Progenitor cell of endocrine pancreas (in vitro differentiated cells): ENCODE measurements at regions not wholly inside any gene's neighbourhood (a gene's known extent, or its start where the extent isn't known, plus 50 kb on each side); places are given as distances from the start of the nearest gene placed in this dataset.
A peak's percentile ranks its signal among the peaks of the same experiment; 100 is the strongest.

ENCODE experiments used
- DNase-seq: peaks from one replicate; pipeline ENCODE4 v3.0.0; 2021; ENCODE audit warnings: low spot score; ENCODE audit not compliant: unreplicated experiment
- H3K27ac Mint-ChIP-seq: 2 replicates; pipeline ENCODE4 v1.8.0; 2021; ENCODE audit warnings: mild to moderate bottlenecking, moderate library complexity, mixed read lengths
- H3K27me3 Mint-ChIP-seq: 2 replicates; pipeline ENCODE4 v1.8.0; 2021; ENCODE audit warnings: mixed read lengths
- H3K36me3 Mint-ChIP-seq: 2 replicates; pipeline ENCODE4 v1.8.0; 2022; ENCODE audit warnings: mixed read lengths; ENCODE audit not compliant: insufficient read depth
- H3K4me1 Mint-ChIP-seq: 2 replicates; pipeline ENCODE4 v1.8.0; 2021; ENCODE audit warnings: low read depth, mixed read lengths
- H3K4me3 Mint-ChIP-seq: 2 replicates; pipeline ENCODE4 v1.8.0; 2021; ENCODE audit warnings: low read depth, mild to moderate bottlenecking, moderate library complexity, mixed read lengths
- H3K9me3 Mint-ChIP-seq: 2 replicates; pipeline ENCODE4 v1.8.0; 2021; ENCODE audit warnings: low read depth, mixed read lengths
- TF ChIP-seq, protein P1 (sequence below): fragments of 200-600 bp; sonication (generic); IDR thresholded peaks from one replicate; pipeline ENCODE4 v1.5.0; 2021; ENCODE audit warnings: antibody characterized with exemption, mild to moderate bottlenecking; ENCODE audit not compliant: unreplicated experiment

DNA sequence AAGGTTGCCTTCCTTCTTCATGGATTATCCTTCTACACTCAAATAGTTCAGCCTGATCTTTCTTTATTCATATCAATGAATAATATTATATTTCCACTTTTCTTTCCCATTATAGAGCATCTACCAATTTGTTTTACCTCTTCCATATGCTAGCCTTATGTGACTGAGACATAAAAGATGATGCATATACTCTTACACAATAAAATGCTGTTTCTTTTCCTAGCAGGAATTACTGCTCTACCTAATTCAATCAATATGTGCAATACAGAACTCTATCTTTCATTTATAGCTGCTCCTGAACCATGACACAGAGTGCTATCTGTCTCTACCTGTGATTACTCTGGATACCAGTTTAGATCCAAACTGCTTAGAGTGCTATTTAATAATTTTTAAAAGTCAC is 2334.0 kb downstream of the PCDH7 start:
- TF ChIP-seq, protein P1, sequence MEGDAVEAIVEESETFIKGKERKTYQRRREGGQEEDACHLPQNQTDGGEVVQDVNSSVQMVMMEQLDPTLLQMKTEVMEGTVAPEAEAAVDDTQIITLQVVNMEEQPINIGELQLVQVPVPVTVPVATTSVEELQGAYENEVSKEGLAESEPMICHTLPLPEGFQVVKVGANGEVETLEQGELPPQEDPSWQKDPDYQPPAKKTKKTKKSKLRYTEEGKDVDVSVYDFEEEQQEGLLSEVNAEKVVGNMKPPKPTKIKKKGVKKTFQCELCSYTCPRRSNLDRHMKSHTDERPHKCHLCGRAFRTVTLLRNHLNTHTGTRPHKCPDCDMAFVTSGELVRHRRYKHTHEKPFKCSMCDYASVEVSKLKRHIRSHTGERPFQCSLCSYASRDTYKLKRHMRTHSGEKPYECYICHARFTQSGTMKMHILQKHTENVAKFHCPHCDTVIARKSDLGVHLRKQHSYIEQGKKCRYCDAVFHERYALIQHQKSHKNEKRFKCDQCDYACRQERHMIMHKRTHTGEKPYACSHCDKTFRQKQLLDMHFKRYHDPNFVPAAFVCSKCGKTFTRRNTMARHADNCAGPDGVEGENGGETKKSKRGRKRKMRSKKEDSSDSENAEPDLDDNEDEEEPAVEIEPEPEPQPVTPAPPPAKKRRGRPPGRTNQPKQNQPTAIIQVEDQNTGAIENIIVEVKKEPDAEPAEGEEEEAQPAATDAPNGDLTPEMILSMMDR = no peak
- no peaks in the 10 kb centered on the region for H3K27me3 Mint-ChIP-seq
- no peaks in the 10 kb centered on the region for H3K9me3 Mint-ChIP-seq
- H3K4me3 Mint-ChIP-seq = no peak overlapping the region
- no peaks in the 10 kb centered on the region for H3K36me3 Mint-ChIP-seq
- no peaks in the 10 kb centered on the region for H3K4me1 Mint-ChIP-seq
- no peak for DNase-seq
- H3K27ac Mint-ChIP-seq = no peak overlapping the region

DNA sequence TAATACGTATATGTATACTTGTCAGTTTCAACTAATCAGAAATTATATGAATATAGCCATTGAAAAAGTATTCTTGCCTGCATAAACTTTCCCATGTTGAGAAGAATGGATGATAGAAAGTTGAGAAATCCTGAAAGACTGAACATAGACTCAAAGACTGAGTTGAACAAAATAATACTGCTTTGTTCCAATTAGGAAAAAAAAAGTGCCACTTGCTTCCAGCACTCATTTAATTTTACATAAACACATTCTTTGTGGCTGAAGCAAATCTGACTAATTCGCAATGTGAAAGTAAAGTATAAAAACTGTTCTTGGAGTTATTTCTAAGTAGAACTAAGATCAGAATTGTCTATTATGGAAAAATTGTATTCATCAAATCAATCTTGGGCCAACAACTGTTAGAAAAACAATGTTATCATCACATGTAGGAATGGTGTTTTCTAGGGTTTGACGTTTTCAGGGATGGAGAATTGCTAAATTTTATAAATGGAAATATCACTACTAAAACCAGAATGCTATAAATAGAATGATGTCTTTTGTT is 2334.6 kb downstream of the PCDH7 start:
- H3K27me3 Mint-ChIP-seq = no peaks in the 10 kb centered on the region
- H3K9me3 Mint-ChIP-seq = no peaks in the 10 kb centered on the region
- no peaks in the 10 kb centered on the region for H3K4me1 Mint-ChIP-seq
- TF ChIP-seq, protein P1 = no peak
- no peaks in the 10 kb centered on the region for H3K36me3 Mint-ChIP-seq
- no peak overlapping the region for H3K27ac Mint-ChIP-seq
- H3K4me3 Mint-ChIP-seq = no peak overlapping the region
- no peak for DNase-seq

DNA sequence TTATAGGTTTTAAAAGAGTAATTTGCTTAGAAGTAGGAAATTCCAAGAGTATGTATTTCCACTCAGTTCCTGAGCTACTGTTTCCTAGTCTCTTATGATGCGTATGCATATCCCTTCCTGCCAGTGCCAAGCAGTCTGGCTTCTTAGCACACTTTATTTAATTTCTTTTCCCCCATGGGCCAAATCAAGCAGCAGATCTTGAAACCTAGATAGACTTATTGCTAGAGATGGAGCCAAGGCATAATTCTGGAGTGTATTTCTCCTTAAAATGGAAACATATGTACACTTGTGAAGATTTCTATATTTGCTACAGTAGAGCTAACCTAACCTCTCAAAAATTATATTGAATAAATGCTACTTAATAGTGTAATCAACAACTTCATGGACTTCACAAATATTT is 2337.6 kb downstream of the PCDH7 start:
- Mint-ChIP-seq H3K36me3 (no peaks in the 10 kb centered on the region), H3K4me3 (no peak overlapping the region)

DNA sequence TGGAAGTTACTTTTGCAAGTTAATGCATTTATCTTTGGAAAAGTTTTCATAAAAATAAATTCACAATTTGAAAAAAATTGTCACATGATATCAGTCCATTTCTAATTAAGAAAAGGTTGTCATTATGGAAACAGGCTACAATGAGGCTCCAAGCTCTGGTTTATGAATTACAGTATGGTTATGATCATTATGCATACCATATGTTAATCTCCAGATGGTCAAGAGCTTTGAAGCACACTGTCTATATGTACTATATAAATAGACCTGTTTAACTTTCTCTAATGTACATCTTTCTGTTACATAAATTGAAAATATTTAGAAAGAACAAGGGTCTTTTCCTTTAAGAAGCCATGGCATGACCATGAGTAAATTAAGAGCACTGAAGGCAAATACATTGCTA is 2338.8 kb downstream of the PCDH7 start:
- no peaks in the 10 kb centered on the region for H3K9me3 Mint-ChIP-seq
- H3K36me3 Mint-ChIP-seq = no peaks in the 10 kb centered on the region
- TF ChIP-seq, protein P1 = no peak
- no peak overlapping the region for H3K4me3 Mint-ChIP-seq
- no peak overlapping the region for H3K27ac Mint-ChIP-seq
- H3K4me1 Mint-ChIP-seq = no peaks in the 10 kb centered on the region
- DNase-seq = no peak
- peaks cover 3% of the 10 kb centered on the region for H3K27me3 Mint-ChIP-seq

More for the DNA sequence above, 2337.6 kb downstream of the PCDH7 start:
- Mint-ChIP-seq H3K9me3 (no peaks in the 10 kb centered on the region), H3K4me1 (no peaks in the 10 kb centered on the region), H3K27me3 (peaks cover 3% of the 10 kb centered on the region), H3K27ac (no peak overlapping the region)
- no peak for DNase-seq
- TF ChIP-seq, protein P1 = no peak

DNA sequence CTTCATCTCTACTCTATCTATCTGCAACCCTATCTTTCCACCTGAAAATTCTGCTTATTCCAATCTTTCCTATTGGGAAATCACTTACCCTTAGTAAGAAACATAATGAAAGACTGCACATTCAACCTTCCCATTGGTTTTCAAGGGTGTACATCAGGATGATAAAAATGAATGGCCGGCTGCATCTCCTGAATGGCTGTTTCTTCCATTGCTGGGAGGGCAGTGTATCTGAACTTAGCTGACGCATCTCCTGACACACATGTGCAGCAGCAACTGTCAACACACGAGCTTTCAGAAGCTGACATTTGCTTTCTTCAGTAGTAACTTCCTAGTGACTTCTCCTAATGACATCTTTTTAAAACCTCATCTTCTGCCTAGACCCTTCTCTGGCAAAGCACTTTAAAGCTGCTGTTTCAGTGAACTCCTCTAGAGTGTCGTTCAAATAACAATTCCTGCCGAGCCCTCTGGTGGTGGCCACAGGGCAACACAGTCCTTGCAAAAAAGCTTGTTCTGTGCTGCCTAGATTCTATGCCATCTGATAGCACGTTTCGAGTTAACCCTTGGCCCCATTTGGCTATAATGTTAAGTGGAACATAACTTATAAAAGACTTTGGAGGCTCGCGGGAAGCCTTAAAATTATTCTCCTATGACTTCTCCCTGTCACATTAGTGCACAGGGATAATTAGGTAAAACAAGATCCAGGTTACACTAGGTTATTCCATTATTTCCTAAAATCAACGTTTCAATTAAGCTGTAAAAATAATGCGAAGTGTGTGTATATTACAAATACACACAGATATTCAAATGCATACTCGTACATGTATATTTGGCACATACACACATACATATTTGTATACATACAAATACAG is 2340.7 kb downstream of the PCDH7 start:
- H3K9me3 Mint-ChIP-seq = no peaks in the 10 kb centered on the region
- H3K27me3 Mint-ChIP-seq = peaks cover 3% of the 10 kb centered on the region
- H3K4me3 Mint-ChIP-seq = no peak overlapping the region
- H3K4me1 Mint-ChIP-seq = peaks cover 2% of the 10 kb centered on the region
- TF ChIP-seq, protein P1 = peak; percentile 93
- no peak overlapping the region for H3K27ac Mint-ChIP-seq
- DNase-seq = peak; percentile 46
- no peaks in the 10 kb centered on the region for H3K36me3 Mint-ChIP-seq
